22Rv1 (cell line): ENCODE measurements at regions not wholly inside any gene's neighbourhood (a gene's known extent, or its start where the extent isn't known, plus 50 kb on each side); places are given as distances from the start of the nearest gene placed in this dataset.
A peak's percentile ranks its signal among the peaks of the same experiment; 100 is the strongest.

Experiments
- H3K27ac ChIP-seq: fragments of 450-650 bp; 2 replicates; pipeline ENCODE4 v1.5.1; 2017
- ZFX ChIP-seq: fragments of 450-650 bp; IDR thresholded peaks from 2 replicates; pipeline ENCODE4 v1.6.1; 2017; ENCODE audit warnings: antibody characterized with exemption, borderline replicate concordance
- TF ChIP-seq, protein P1 (sequence below): fragments of 450-650 bp; IDR thresholded peaks from 2 replicates; pipeline ENCODE4 v1.5.1; 2017; ENCODE audit warnings: mild to moderate bottlenecking

DNA sequence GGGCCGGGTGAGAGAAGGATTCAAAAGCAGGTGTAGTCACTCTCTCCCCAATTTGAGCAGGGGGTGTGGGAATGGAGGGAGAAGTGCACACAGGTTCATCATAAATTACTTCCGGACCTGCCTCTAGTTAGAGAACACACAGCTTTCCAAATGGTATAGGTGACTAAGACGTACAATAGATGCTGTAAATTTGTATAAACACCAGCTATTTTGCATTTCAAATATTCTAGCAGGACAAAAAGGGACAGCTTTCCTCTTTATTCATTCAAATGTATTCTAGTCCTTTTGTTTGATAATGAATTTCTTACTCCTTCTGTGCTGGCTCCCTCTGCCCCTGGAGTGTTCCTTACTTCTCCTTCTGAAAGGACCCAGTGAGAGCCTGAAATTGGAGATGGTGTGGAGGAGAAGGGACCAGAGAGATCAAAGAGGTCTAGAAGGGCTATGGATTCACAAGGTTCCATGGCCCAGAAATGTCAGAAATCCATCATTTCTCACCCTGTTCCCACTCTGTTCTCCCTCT, 53.2 kb upstream of the SH3BP4 start:
- TF ChIP-seq, protein P1, sequence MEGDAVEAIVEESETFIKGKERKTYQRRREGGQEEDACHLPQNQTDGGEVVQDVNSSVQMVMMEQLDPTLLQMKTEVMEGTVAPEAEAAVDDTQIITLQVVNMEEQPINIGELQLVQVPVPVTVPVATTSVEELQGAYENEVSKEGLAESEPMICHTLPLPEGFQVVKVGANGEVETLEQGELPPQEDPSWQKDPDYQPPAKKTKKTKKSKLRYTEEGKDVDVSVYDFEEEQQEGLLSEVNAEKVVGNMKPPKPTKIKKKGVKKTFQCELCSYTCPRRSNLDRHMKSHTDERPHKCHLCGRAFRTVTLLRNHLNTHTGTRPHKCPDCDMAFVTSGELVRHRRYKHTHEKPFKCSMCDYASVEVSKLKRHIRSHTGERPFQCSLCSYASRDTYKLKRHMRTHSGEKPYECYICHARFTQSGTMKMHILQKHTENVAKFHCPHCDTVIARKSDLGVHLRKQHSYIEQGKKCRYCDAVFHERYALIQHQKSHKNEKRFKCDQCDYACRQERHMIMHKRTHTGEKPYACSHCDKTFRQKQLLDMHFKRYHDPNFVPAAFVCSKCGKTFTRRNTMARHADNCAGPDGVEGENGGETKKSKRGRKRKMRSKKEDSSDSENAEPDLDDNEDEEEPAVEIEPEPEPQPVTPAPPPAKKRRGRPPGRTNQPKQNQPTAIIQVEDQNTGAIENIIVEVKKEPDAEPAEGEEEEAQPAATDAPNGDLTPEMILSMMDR = no peak
- no peak for TF ChIP-seq ZFX
- H3K27ac ChIP-seq = no peak overlapping the region

DNA sequence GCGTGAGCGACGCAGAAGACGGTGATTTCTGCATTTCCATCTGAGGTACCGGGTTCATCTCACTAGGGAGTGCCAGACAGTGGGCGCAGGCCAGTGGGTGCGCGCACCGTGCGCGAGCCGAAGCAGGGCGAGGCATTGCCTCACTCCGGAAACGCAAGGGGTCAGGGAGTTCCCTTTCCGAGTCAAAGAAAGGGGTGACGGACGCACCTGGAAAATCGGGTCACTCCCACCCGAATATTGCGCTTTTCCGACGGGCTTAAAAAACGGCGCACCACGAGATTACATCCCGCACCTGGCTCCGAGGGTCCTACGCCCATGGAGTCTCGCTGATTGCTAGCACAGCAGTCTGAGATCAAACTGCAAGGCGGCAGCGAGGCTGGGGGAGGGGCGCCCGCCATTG, 63.4 kb upstream of the SH3BP4 start:
- peak overlapping the region; percentile 34; the same call in 1 of the 2 replicates for H3K27ac ChIP-seq

DNA sequence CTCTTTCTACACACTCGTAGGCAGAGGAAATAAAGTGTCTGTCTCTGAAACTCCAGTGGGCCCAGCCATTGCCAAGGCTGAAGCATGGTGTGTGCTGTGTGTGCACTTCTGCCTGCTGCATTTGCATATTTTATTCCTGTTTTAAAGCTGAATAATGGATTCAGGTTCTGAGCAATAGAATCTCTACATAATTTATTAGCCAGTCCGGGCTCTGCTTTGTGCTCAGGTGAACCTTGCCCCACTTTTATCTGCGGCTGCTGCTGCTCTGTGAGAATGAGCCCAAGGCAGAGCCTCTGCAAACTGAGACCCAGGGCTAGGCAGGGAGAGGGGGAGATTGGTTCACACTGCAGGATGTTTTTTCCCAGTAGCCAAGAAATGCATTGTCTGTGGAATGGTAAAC, 64.6 kb upstream of the SH3BP4 start:
- TF ChIP-seq, protein P1 = no peak
- no peak for TF ChIP-seq ZFX
- H3K27ac ChIP-seq = no peak overlapping the region

DNA sequence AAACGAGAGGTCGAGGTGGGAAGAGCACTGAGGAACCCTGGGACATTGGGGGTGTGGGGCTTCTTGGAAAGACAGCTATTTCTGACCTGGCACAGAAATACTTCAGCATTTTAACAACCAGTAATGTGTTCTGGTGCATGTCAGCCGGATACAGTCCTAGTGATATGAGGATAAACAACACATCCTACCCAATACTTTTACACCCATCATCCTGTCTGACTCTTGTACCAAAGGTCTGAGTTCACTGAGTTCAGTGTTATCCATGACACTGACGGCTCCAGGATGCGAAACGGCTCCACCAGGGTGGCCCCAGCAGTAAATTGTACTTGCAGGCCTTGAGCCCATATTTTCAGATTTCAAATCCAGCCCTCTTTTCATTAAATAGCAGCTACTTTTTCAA, 65.9 kb upstream of the SH3BP4 start:
- H3K27ac ChIP-seq = no peak overlapping the region
- no peak for TF ChIP-seq ZFX
- TF ChIP-seq, protein P1 = no peak

DNA sequence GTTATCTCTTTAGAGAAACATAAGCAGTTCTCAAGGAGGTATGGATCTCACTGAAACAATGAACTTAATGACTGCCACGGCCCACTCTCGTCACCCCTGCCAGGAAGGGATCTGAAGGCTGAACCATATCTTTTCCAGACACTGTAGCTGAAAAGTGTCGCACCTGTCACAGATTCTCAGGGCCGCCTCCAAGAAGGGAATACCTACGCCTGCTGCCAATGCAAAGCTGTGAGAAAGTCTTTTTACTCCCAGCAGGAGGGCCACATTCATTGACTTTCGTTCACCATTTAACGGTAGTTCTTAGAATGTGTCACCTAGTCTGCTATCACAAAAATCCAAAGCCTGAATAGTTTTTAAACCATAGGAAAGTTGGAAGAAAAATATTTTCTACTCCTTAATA, 66.7 kb upstream of the SH3BP4 start:
- H3K27ac ChIP-seq = no peak overlapping the region
- TF ChIP-seq ZFX = no peak
- TF ChIP-seq, protein P1 = no peak

DNA sequence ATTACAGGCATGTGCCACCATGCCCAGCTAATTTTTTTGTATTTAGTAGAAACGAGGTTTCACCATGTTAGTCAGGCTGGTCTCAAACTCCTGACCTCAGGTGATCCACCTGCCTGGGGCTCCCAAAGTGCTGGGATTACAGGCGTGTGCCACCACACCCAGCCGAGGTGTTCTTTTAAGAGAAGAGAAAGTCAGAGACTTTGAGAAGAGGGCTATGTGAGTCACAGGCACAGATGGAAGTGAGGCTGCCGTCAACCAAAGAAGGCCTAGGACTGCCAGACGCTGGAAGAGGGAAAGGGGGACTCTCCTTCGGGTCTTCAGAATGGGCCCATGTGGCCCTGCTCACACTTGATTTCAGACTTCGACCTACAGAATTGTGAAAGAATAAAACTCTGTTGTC, 67.2 kb upstream of the SH3BP4 start:
- TF ChIP-seq, protein P1 = no peak
- TF ChIP-seq ZFX = no peak
- H3K27ac ChIP-seq = no peak overlapping the region

DNA sequence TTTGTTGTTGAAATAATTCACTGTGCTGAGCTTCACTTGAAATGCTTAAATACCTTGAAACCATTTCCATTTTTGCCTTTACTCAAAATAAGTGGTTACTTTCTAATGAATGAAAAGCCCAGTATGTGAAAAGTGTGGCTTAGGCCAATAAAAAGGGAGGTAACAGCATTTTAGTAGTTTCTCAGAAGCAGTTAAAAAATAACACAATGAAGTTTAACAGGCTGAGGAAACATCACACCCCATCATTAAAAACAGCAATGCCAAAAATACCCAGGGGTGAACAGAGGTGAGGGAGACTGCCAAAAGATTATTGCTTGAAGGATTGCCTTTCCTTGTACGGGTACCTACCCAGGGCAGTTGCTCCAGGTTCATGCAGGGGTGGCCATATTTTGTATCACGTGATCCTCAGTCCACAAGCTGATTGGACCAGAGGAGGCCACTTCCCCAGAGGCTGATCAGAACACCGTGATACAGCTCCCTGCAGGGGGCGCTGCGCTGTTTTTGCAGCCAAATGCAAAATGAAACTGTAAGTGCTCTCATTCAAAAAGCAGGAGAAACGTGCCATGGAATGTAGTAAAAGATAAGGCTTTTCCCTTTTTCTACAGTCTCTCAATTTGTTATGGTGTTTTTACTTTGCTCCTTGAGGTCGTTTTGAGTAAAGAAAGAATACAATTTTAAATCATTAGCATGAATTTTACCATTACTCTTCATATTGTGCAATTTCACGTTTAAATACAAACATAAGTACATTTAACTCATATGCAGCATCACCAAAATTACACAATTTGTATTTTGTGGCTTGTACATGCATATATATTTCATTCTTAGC, 70.2 kb upstream of the SH3BP4 start:
- TF ChIP-seq, protein P1 = peak; percentile 81
- no peak for TF ChIP-seq ZFX
- no peak overlapping the region for H3K27ac ChIP-seq
